ENCODE measurements at regions not wholly inside any gene's neighbourhood (a gene's known extent, or its start where the extent isn't known, plus 50 kb on each side); places are given as distances from the start of the nearest gene placed in this dataset.

- TF ChIP-seq CTCF (IDR thresholded peaks at IDR 0.05) (no peak), POLR2AphosphoS5 (IDR thresholded peaks at IDR 0.05) (no peak), POLR2A (IDR thresholded peaks at IDR 0.05) (no peak)
Measured at GRCh38 chr3:159513867-159514380, 474.7 kb upstream of the IL12A start.

All from gastroesophageal sphincter (tissue), 3 donors.